PC-9 (cell line): ENCODE measurements at regions not wholly inside any gene's neighbourhood (a gene's known extent, or its start where the extent isn't known, plus 50 kb on each side); places are given as distances from the start of the nearest gene placed in this dataset.
"Not testable (repeated sequence)": the region's sequence is repeated elsewhere in the genome, so short reads cannot be mapped to it uniquely, and the experiment has no call there.

Source experiments
- BruUV-seq: library from RNA; stranded (reverse); fragments of 400-500 nt; replicated peaks from 2 replicates; lab custom pipeline; 2021; lab: Mats Ljungman, UMichigan
- CTCF ChIA-PET: fragments of 300-600 bp; sonication (Branson Sonifier 250); formaldehyde crosslinking; loops from one replicate; lab custom pipeline; 2022; ENCODE audit warnings: antibody characterized with exemption; lab: Charles Lee
- POLR2A ChIA-PET: fragments of 300-600 bp; sonication (Branson Sonifier 250); formaldehyde crosslinking; loops from one replicate; lab custom pipeline; 2022; ENCODE audit warnings: antibody characterized with exemption; ENCODE audit not compliant: unreplicated experiment; lab: Charles Lee
- DNase-seq, 2 experiments: peaks; one replicate each; pipeline versions ENCODE4 v3.0.0 to v3.0.0-alpha.2; 2015 to 2022; ENCODE audit warnings: mixed read lengths in 1 of 2
- H2AFZ ChIP-seq: fragments of 200-600 bp; sonication (generic); 2 replicates; pipeline ENCODE4 v1.8.1; 2017; ENCODE audit warnings: antibody characterized with exemption
- H3F3A ChIP-seq: fragments of 200-600 bp; sonication (generic); 2 replicates; pipeline ENCODE4 v1.8.1; 2017; ENCODE audit warnings: antibody characterized with exemption, mild to moderate bottlenecking, low read depth; ENCODE audit not compliant: insufficient read depth
- H3K27ac ChIP-seq: fragments of 200-600 bp; sonication (generic); 2 replicates; pipeline ENCODE4 v1.6.1; 2016; ENCODE audit warnings: mixed run types
- H3K27me3 ChIP-seq: fragments of 200-600 bp; sonication (generic); 2 replicates; pipeline ENCODE4 v1.6.1; 2016; ENCODE audit warnings: low read depth, mixed run types; ENCODE audit not compliant: insufficient read depth
- H3K36me3 ChIP-seq: fragments of 200-600 bp; sonication (generic); 2 replicates; pipeline ENCODE4 v1.6.1; 2016; ENCODE audit warnings: low read depth, mixed run types
- H3K4me1 ChIP-seq: fragments of 200-600 bp; sonication (generic); replicated peaks from 2 replicates; pipeline ENCODE4 v1.6.1; 2016; ENCODE audit warnings: mixed run types; ENCODE audit not compliant: insufficient read depth
- H3K4me2 ChIP-seq: fragments of 200-600 bp; sonication (generic); 2 replicates; pipeline ENCODE4 v1.6.1; 2017; ENCODE audit warnings: mixed run types
- H3K4me3 ChIP-seq: fragments of 200-600 bp; sonication (generic); 2 replicates; pipeline ENCODE4 v1.6.1; 2016; ENCODE audit warnings: mixed run types
- H3K79me2 ChIP-seq: fragments of 200-600 bp; sonication (generic); 2 replicates; pipeline ENCODE4 v1.6.1; 2017; ENCODE audit warnings: low read depth, mixed run types
- H3K9me2 ChIP-seq: fragments of 200-600 bp; sonication (generic); 2 replicates; pipeline ENCODE4 v1.8.1; 2017; ENCODE audit warnings: mild to moderate bottlenecking; ENCODE audit not compliant: insufficient read depth
- H3K9me3 ChIP-seq: fragments of 200-600 bp; sonication (generic); 2 replicates; pipeline ENCODE4 v1.8.1; 2016; ENCODE audit warnings: low read depth; ENCODE audit not compliant: insufficient read depth
- H4K20me1 ChIP-seq: fragments of 200-600 bp; sonication (generic); 2 replicates; pipeline ENCODE4 v1.8.1; 2017; ENCODE audit not compliant: insufficient read depth
- CTCF ChIP-seq: fragments of 200-600 bp; sonication (generic); conservative IDR thresholded peaks from 2 replicates; pipeline ENCODE4 v1.6.1; 2017; ENCODE audit warnings: mixed run types, antibody characterized with exemption, mild to moderate bottlenecking, moderate library complexity
- EZH2 ChIP-seq: fragments of 200-600 bp; sonication (generic); IDR thresholded peaks from 2 replicates; pipeline ENCODE4 v1.8.0; 2017; ENCODE audit warnings: antibody characterized with exemption, low read depth
- intact Hi-C: fragments of 100-400 bp; cut with micrococcal nuclease; formaldehyde crosslinking; loops from one replicate; pipeline ENCODE4 v1.10.0; 2022; ENCODE audit not compliant: unreplicated experiment

GRCh38 chr13:63449550-63449949 is 2033.9 kb upstream of the PCDH20 start:
- Histone ChIP-seq H3K9me3 (no peaks in the 10 kb centered on the region), H3K79me2 (no peaks in the 10 kb centered on the region), H3K4me1 (no peaks in the 10 kb centered on the region), H3K27me3 (no peaks in the 10 kb centered on the region), H3F3A (no peaks in the 10 kb centered on the region), H2AFZ (no peak overlapping the region; the same call in 1 of the 2 replicates), H3K4me3 (no peak overlapping the region), H3K36me3 (no peaks in the 10 kb centered on the region), H3K9me2 (no peaks in the 10 kb centered on the region), H3K27ac (no peak overlapping the region), H4K20me1 (no peaks in the 10 kb centered on the region), H3K4me2 (no peak overlapping the region)
- ChIA-PET POLR2A (no interaction called here), CTCF (no interaction called here)
- no peak for TF ChIP-seq EZH2
- DNase-seq, result no peak
- BruUV-seq, result no TSS peak
- intact Hi-C loops, result no loop called here

- Histone ChIP-seq H3K4me2 (no peak overlapping the region), H3K9me2 (no peaks in the 10 kb centered on the region), H3K4me3 (no peak overlapping the region), H2AFZ (no peak overlapping the region), H3K79me2 (no peaks in the 10 kb centered on the region), H3K27me3 (no peaks in the 10 kb centered on the region), H3K27ac (no peak overlapping the region), H3K4me1 (no peaks in the 10 kb centered on the region), H3F3A (no peaks in the 10 kb centered on the region), H3K36me3 (no peaks in the 10 kb centered on the region), H3K9me3 (no peaks in the 10 kb centered on the region), H4K20me1 (no peaks in the 10 kb centered on the region)
- POLR2A ChIA-PET, result interaction anchor here (0.6 kb wide), 1 partner anchor 8 kb away, joined by 4 read pairs; no protein-coding TSS in a partner anchor
- no peak for DNase-seq
- BruUV-seq, result no TSS peak
- CTCF ChIA-PET, result no interaction called here
- TF ChIP-seq EZH2, result no peak
- TF ChIP-seq CTCF, result no peak
- intact Hi-C loops, result no loop called here
Observed at GRCh38 chr13:63448692-63449091, 2033.0 kb upstream of the PCDH20 start.

GRCh38 chr13:63446329-63446728 is 2030.7 kb upstream of the PCDH20 start:
- no peaks in the 10 kb centered on the region for H3K27me3 ChIP-seq
- no peaks in the 10 kb centered on the region for H4K20me1 ChIP-seq
- no peaks in the 10 kb centered on the region for H3K36me3 ChIP-seq
- H3K4me2 ChIP-seq, result no peak overlapping the region
- H3K4me3 ChIP-seq, result no peak overlapping the region
- CTCF ChIA-PET, result interaction anchor here (0.6 kb wide), 1 partner anchor 54 kb away, joined by 3 read pairs; no protein-coding TSS in a partner anchor
- no peaks in the 10 kb centered on the region for H3F3A ChIP-seq
- H3K27ac ChIP-seq, result no peak overlapping the region
- TF ChIP-seq EZH2, result no peak
- no peak for TF ChIP-seq CTCF
- no peaks in the 10 kb centered on the region for H3K9me2 ChIP-seq
- DNase-seq, result no peak
- no peaks in the 10 kb centered on the region for H3K79me2 ChIP-seq
- intact Hi-C loops, result no loop called here
- POLR2A ChIA-PET, result no interaction called here
- BruUV-seq, result no TSS peak
- H3K9me3 ChIP-seq, result no peaks in the 10 kb centered on the region
- no peaks in the 10 kb centered on the region for H3K4me1 ChIP-seq
- H2AFZ ChIP-seq, result no peak overlapping the region

- H3K27ac ChIP-seq, H4K20me1 ChIP-seq, H3K36me3 ChIP-seq, H3K9me2 ChIP-seq, H3K9me3 ChIP-seq, H2AFZ ChIP-seq, H3F3A ChIP-seq, H3K79me2 ChIP-seq, H3K4me3 ChIP-seq, H3K4me1 ChIP-seq, POLR2A ChIA-PET, intact Hi-C loops, CTCF ChIA-PET, H3K4me2 ChIP-seq, H3K27me3 ChIP-seq, BruUV-seq, DNase-seq: not testable (repeated sequence)
Observed at GRCh38 chr13:63444225-63444624, 2028.6 kb upstream of the PCDH20 start.
